ENCODE measurements at regions not wholly inside any gene's neighbourhood (a gene's known extent, or its start where the extent isn't known, plus 50 kb on each side); places are given as distances from the start of the nearest gene placed in this dataset.

DNA sequence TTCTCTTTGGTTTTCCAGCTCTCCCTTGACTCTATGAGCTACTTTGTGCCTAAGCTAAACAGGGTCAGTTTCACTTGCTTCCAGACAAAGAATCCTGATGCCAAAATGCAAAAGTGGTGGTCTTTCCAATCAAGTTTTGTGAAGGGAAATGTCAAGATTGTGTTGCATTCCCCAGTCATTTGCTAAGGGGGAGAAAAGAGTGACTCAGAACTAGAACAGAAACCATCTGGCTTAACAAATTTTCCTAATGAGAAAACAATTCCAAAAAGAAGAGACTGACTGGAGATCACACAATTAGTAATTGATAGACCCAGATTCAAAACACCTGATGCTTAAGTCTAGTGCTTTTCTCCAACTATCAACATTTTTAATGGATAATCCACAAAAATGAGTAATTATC lies 235.1 kb upstream of the DIO2 start:
- H3K4me3 ChIP-seq = no peak overlapping the region
- intact Hi-C loops (cut with DNase I; ENCODE audit: low total_unique reads) = no loop called here
- H3K36me3 ChIP-seq = no peaks in the 10 kb centered on the region
- no peak for DNase-seq (ENCODE audit: low spot score in 2 of 2)
- H3K4me1 ChIP-seq = no peaks in the 10 kb centered on the region
- H3K9me3 ChIP-seq = peaks cover 0 to 11% of the 10 kb centered on the region in 2 donors
- no peaks in the 10 kb centered on the region for H3K27me3 ChIP-seq
- TF ChIP-seq, protein P1, sequence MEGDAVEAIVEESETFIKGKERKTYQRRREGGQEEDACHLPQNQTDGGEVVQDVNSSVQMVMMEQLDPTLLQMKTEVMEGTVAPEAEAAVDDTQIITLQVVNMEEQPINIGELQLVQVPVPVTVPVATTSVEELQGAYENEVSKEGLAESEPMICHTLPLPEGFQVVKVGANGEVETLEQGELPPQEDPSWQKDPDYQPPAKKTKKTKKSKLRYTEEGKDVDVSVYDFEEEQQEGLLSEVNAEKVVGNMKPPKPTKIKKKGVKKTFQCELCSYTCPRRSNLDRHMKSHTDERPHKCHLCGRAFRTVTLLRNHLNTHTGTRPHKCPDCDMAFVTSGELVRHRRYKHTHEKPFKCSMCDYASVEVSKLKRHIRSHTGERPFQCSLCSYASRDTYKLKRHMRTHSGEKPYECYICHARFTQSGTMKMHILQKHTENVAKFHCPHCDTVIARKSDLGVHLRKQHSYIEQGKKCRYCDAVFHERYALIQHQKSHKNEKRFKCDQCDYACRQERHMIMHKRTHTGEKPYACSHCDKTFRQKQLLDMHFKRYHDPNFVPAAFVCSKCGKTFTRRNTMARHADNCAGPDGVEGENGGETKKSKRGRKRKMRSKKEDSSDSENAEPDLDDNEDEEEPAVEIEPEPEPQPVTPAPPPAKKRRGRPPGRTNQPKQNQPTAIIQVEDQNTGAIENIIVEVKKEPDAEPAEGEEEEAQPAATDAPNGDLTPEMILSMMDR (IDR thresholded peaks at IDR 0.05) = no peak
- no peak for TF ChIP-seq POLR2AphosphoS5 (IDR thresholded peaks at IDR 0.05)
- no peak for TF ChIP-seq POLR2A (IDR thresholded peaks at IDR 0.05)
- H3K27ac ChIP-seq = no peak overlapping the region

DNA sequence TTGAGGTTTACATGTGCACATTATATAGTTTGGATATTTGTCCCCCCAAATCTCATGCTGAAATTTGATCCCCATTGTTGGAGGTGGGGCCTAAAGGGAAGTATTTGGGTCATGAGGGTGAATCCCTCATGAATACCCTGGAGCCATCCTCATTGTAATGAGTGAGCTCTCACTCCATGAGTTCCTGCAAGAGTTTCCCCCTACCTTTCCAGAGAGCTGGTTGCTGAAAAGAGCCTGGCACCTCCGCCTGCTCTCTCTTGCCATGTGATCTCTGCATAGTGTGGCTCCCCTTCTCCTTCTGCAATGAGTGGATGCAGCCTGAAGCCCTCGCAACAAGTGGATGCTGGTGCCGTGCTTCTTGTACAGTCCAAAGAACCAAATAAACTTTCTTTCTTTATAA lies 234.3 kb upstream of the DIO2 start:
- Histone ChIP-seq H3K27ac (no peak overlapping the region), H3K4me3 (no peak overlapping the region), H3K4me1 (no peaks in the 10 kb centered on the region), H3K36me3 (no peaks in the 10 kb centered on the region), H3K27me3 (no peaks in the 10 kb centered on the region), H3K9me3 (peaks cover 0 to 4% of the 10 kb centered on the region in 2 donors)
- DNase-seq (ENCODE audit: low spot score in 2 of 2) = no peak
- TF ChIP-seq POLR2AphosphoS5 (IDR thresholded peaks at IDR 0.05) (no peak), POLR2A (IDR thresholded peaks at IDR 0.05) (no peak)
- TF ChIP-seq, protein P1 (IDR thresholded peaks at IDR 0.05) = no peak
- intact Hi-C loops (cut with DNase I; ENCODE audit: low total_unique reads) = no loop called here

- no peaks in the 10 kb centered on the region for H3K27me3 ChIP-seq
- intact Hi-C loops (cut with DNase I; ENCODE audit: low total_unique reads) = no loop called here
- no peaks in the 10 kb centered on the region for H3K4me1 ChIP-seq
- H3K36me3 ChIP-seq = no peaks in the 10 kb centered on the region
- DNase-seq (ENCODE audit: low spot score in 2 of 2) = no peak
- H3K27ac ChIP-seq = no peak overlapping the region
- TF ChIP-seq POLR2AphosphoS5 (IDR thresholded peaks at IDR 0.05) (no peak), POLR2A (IDR thresholded peaks at IDR 0.05) (no peak)
- TF ChIP-seq, protein P1 (IDR thresholded peaks at IDR 0.05) = no peak
- no peak overlapping the region for H3K4me3 ChIP-seq
- H3K9me3 ChIP-seq = peaks cover 0 to 10% of the 10 kb centered on the region in 2 donors
Measured at GRCh38 chr14:80434574-80435321, 223.4 kb upstream of the DIO2 start.

DNA sequence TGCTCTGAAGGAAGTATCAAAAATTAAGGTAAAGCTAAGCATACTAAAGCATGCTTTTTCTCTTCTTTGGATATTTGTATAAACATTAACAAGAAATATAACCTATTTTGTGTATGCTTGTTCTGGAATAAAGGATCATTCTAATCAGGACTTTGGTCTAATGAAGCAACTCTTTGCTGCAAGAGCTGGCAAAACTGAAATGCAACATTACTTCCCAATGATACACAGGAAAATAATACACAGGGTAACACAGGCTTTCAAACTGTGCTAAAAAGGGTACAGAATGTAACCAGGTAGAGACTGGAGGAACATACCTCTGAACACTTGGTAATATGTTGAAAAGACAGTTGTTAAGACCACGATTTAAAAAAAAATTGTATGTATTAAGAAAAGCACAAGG lies 222.5 kb upstream of the DIO2 start:
- Histone ChIP-seq H3K9me3 (peaks cover 0 to under 1% of the 10 kb centered on the region in 2 donors), H3K27ac (no peak overlapping the region)

GRCh38 chr14:80428671-80429070 lies 217.4 kb upstream of the DIO2 start:
- DNase-seq (ENCODE audit: low spot score in 2 of 2) = no peak
- TF ChIP-seq POLR2AphosphoS5 (IDR thresholded peaks at IDR 0.05) (no peak), POLR2A (IDR thresholded peaks at IDR 0.05) (no peak)
- TF ChIP-seq, protein P1 (IDR thresholded peaks at IDR 0.05) = no peak
- intact Hi-C loops (cut with DNase I; ENCODE audit: low total_unique reads) = no loop called here

More for the DNA sequence above, 222.5 kb upstream of the DIO2 start:
- Histone ChIP-seq H3K36me3 (no peaks in the 10 kb centered on the region), H3K27me3 (no peaks in the 10 kb centered on the region), H3K4me1 (no peaks in the 10 kb centered on the region), H3K4me3 (no peak overlapping the region)
- intact Hi-C loops (cut with DNase I; ENCODE audit: low total_unique reads) = no loop called here
- TF ChIP-seq, protein P1 (IDR thresholded peaks at IDR 0.05) = no peak
- TF ChIP-seq POLR2A (IDR thresholded peaks at IDR 0.05) (no peak), POLR2AphosphoS5 (IDR thresholded peaks at IDR 0.05) (no peak)
- no peak for DNase-seq (ENCODE audit: low spot score in 2 of 2)

More at GRCh38 chr14:80428671-80429070, 217.4 kb upstream of the DIO2 start:
- H3K27me3 ChIP-seq = no peaks in the 10 kb centered on the region
- H3K4me3 ChIP-seq = no peak overlapping the region
- no peaks in the 10 kb centered on the region for H3K9me3 ChIP-seq
- no peak overlapping the region for H3K27ac ChIP-seq
- H3K4me1 ChIP-seq = no peaks in the 10 kb centered on the region
- no peaks in the 10 kb centered on the region for H3K36me3 ChIP-seq

Data from breast epithelium (tissue), 4 donors.